ENCODE measurements at regions not wholly inside any gene's neighbourhood (a gene's known extent, or its start where the extent isn't known, plus 50 kb on each side); places are given as distances from the start of the nearest gene placed in this dataset.
"Not testable (repeated sequence)": the region's sequence is repeated elsewhere in the genome, so short reads cannot be mapped to it uniquely, and the experiment has no call there.

DNA sequence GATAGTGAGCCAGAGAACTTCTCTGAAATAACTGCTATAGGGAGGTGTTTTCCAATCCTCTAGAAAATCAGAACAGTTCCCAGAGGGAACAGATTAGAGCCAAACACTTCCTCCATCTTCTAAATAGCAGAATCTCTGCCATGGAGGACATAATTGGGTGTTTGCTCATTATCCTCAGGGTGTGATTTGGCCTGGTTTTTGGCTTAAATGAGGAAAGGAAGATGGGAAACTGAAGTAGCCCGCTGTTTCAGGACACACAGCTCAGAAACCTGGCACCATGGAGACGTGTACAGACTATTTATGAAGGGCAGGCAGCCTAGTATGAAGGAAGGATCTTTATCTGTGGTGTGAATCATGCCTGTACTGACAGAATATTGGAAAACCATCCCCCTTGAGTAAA lies 231.7 kb upstream of the PRKD1 start:
- Mint-ChIP-seq H3K27ac (no peak overlapping the region), H3K4me3 (no peak overlapping the region), H3K9me3 (peaks cover 6% of the 10 kb centered on the region), H3K36me3 (ENCODE audit: low read depth) (no peaks in the 10 kb centered on the region), H3K27me3 (ENCODE audit: low read depth) (no peaks in the 10 kb centered on the region), H3K4me1 (ENCODE audit: low read depth) (no peaks in the 10 kb centered on the region)

GRCh38 chr14:30160608-30161007 lies 233.0 kb upstream of the PRKD1 start:
- H3K9me3 Mint-ChIP-seq = peaks cover 6% of the 10 kb centered on the region
- H3K36me3 Mint-ChIP-seq (ENCODE audit: low read depth) = no peaks in the 10 kb centered on the region
- no peak overlapping the region for H3K4me3 Mint-ChIP-seq
- H3K27me3 Mint-ChIP-seq (ENCODE audit: low read depth) = no peaks in the 10 kb centered on the region
- H3K4me1 Mint-ChIP-seq (ENCODE audit: low read depth) = no peaks in the 10 kb centered on the region
- no peak overlapping the region for H3K27ac Mint-ChIP-seq

- H3K4me3 Mint-ChIP-seq = no peak overlapping the region
These were observed 234.4 kb upstream of the PRKD1 start for GRCh38 chr14:30162066-30162465.

DNA sequence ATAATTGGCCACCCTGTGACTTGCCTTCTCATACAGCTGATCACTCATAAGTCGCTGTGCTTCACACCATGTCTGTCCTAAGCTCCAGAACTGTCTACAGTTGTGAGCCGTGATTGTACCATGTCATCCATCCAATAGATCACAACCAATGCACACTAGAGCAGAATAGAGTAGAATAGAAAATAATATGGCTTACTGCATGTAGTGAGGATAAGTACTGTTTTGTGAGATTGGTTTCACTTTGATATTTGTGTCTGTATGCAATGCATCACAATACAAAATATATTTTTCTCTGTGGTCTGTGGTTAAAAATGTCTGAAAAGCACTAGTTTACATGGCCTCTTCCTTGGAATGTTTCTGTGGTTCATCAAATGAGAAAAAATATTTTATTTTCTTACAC lies 237.6 kb upstream of the PRKD1 start:
- no peak overlapping the region for H3K4me3 Mint-ChIP-seq
- H3K27ac Mint-ChIP-seq = no peak overlapping the region
- no peaks in the 10 kb centered on the region for H3K27me3 Mint-ChIP-seq (ENCODE audit: low read depth)
- no peaks in the 10 kb centered on the region for H3K36me3 Mint-ChIP-seq (ENCODE audit: low read depth)
- H3K4me1 Mint-ChIP-seq (ENCODE audit: low read depth) = no peaks in the 10 kb centered on the region
- peaks cover 10% of the 10 kb centered on the region for H3K9me3 Mint-ChIP-seq

More at GRCh38 chr14:30162066-30162465, 234.4 kb upstream of the PRKD1 start:
- Mint-ChIP-seq H3K9me3 (peaks cover 2% of the 10 kb centered on the region), H3K27ac (no peak overlapping the region), H3K4me1 (ENCODE audit: low read depth) (no peaks in the 10 kb centered on the region), H3K36me3 (ENCODE audit: low read depth) (no peaks in the 10 kb centered on the region), H3K27me3 (ENCODE audit: low read depth) (no peaks in the 10 kb centered on the region)

- H3K27me3 Mint-ChIP-seq (ENCODE audit: low read depth) = no peaks in the 10 kb centered on the region
- no peaks in the 10 kb centered on the region for H3K36me3 Mint-ChIP-seq (ENCODE audit: low read depth)
- H3K27ac Mint-ChIP-seq = no peak overlapping the region
- no peaks in the 10 kb centered on the region for H3K4me1 Mint-ChIP-seq (ENCODE audit: low read depth)
- H3K9me3 Mint-ChIP-seq = peaks cover 3% of the 10 kb centered on the region
- no peak overlapping the region for H3K4me3 Mint-ChIP-seq
These were observed 250.1 kb upstream of the PRKD1 start for GRCh38 chr14:30177781-30178180.

GRCh38 chr14:30179381-30180130 lies 251.9 kb upstream of the PRKD1 start:
- H3K36me3 Mint-ChIP-seq (ENCODE audit: low read depth) = no peaks in the 10 kb centered on the region
- H3K4me3 Mint-ChIP-seq = no peak overlapping the region
- no peak overlapping the region for H3K27ac Mint-ChIP-seq
- no peaks in the 10 kb centered on the region for H3K27me3 Mint-ChIP-seq (ENCODE audit: low read depth)
- H3K4me1 Mint-ChIP-seq (ENCODE audit: low read depth) = no peaks in the 10 kb centered on the region
- H3K9me3 Mint-ChIP-seq = no peaks in the 10 kb centered on the region

DNA sequence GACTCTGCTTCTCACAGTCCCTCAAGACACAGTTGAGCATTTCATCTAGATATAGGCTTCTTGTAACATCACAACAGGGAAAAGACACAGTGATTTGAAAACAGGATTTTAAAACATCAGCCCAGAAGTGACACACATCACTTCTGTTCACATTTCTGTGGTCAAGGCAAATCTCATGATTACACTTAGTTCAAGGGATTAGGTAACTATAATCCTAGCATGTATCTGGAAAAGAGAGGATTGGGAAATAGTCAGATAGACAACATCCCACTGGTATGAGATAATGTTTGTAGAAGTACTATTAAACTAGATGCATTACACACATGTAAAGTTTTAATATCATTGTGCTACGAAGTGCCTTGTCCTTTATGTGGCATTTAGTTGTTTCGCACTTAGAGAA lies 252.6 kb upstream of the PRKD1 start:
- no peaks in the 10 kb centered on the region for H3K9me3 Mint-ChIP-seq
- no peak overlapping the region for H3K27ac Mint-ChIP-seq
- no peaks in the 10 kb centered on the region for H3K36me3 Mint-ChIP-seq (ENCODE audit: low read depth)
- no peak overlapping the region for H3K4me3 Mint-ChIP-seq
- no peaks in the 10 kb centered on the region for H3K4me1 Mint-ChIP-seq (ENCODE audit: low read depth)
- no peaks in the 10 kb centered on the region for H3K27me3 Mint-ChIP-seq (ENCODE audit: low read depth)

DNA sequence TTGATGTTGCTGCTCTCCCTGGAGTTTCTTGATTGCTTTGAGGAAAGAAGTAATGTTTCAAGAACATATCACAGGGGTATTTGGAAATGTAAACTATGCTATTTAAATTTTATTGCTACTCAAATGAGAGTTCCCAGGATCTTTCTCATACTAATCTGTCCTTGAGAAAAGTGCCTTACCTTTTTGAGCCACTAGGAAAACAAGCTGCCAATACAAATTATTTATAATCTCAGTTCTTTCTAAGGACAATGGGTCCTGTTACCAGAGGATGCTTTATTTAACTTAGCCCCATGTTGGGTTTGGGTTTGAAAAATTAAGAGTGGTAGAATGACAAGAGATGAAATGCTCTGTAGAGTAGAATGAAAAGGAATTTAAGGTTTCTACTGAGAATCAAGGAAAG lies 258.2 kb upstream of the PRKD1 start:
- no peaks in the 10 kb centered on the region for H3K36me3 Mint-ChIP-seq (ENCODE audit: low read depth)
- no peak overlapping the region for H3K4me3 Mint-ChIP-seq
- no peaks in the 10 kb centered on the region for H3K4me1 Mint-ChIP-seq (ENCODE audit: low read depth)
- no peaks in the 10 kb centered on the region for H3K9me3 Mint-ChIP-seq
- no peaks in the 10 kb centered on the region for H3K27me3 Mint-ChIP-seq (ENCODE audit: low read depth)
- no peak overlapping the region for H3K27ac Mint-ChIP-seq

- H3K27me3 Mint-ChIP-seq (ENCODE audit: low read depth) = no peaks in the 10 kb centered on the region
- H3K4me3 Mint-ChIP-seq = no peak overlapping the region
- no peaks in the 10 kb centered on the region for H3K9me3 Mint-ChIP-seq
- no peak overlapping the region for H3K27ac Mint-ChIP-seq
- H3K4me1 Mint-ChIP-seq (ENCODE audit: low read depth) = no peaks in the 10 kb centered on the region
- no peaks in the 10 kb centered on the region for H3K36me3 Mint-ChIP-seq (ENCODE audit: low read depth)
These were observed 264.1 kb upstream of the PRKD1 start for GRCh38 chr14:30191639-30192279.

DNA sequence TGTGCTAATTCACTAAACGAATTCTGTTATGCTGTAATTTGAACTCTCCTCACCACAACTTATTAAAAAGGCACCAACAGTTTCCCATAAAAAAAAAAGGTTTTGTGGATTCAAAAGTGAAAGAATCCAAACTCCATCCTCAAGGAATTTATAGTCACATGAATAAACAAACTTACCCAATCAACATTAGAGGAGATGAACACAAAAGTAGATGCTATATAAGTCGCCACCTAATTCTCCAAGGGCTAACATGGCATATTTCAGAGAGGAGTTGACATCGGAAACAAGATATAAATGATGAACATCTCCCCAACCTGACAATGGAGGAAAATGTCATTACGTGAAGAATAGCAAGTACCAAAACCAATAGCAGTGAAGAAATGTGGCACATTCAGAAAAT lies 265.5 kb upstream of the PRKD1 start:
- Mint-ChIP-seq H3K27ac (no peak overlapping the region), H3K36me3 (ENCODE audit: low read depth) (no peaks in the 10 kb centered on the region), H3K4me1 (ENCODE audit: low read depth) (no peaks in the 10 kb centered on the region), H3K4me3 (no peak overlapping the region), H3K27me3 (ENCODE audit: low read depth) (no peaks in the 10 kb centered on the region), H3K9me3 (no peaks in the 10 kb centered on the region)

DNA sequence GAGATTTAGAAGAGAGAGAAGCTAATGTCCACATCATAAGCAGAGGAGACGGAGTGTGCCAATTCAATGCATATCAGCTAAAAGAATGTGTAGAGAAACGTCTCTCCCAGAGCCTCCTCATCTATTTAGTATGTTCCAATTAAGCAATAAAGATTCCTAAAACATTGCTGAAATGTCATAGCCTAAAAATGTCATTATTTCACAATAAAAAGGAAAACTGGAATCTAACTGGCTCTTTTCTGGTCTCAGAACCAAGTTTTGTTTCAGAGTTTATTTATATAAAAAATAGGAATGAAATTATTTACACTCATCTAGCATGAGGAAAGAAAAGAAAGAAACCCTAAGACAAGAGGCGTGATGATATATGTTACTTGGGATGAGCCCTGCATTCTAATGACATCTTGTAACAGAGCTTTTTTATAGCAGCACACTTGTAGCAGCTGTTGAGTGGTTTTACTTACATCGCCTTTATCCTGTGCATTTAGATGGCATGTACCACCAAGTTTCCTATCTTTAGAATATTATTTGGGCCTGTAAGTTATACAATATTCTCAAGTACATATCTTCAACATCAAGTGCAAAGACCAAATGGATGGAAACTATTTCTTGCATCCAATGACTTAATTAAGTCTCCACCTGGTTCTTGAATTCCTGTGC lies 266.3 kb upstream of the PRKD1 start:
- H3K27me3 Mint-ChIP-seq (ENCODE audit: low read depth) = no peaks in the 10 kb centered on the region
- H3K9me3 Mint-ChIP-seq = no peaks in the 10 kb centered on the region
- no peaks in the 10 kb centered on the region for H3K36me3 Mint-ChIP-seq (ENCODE audit: low read depth)
- no peak overlapping the region for H3K4me3 Mint-ChIP-seq
- no peaks in the 10 kb centered on the region for H3K4me1 Mint-ChIP-seq (ENCODE audit: low read depth)
- no peak overlapping the region for H3K27ac Mint-ChIP-seq

- Mint-ChIP-seq H3K27me3 (ENCODE audit: low read depth) (no peaks in the 10 kb centered on the region), H3K27ac (no peak overlapping the region)
These were observed 267.1 kb upstream of the PRKD1 start for GRCh38 chr14:30194741-30195148.

GRCh38 chr14:30195941-30196340 lies 268.3 kb upstream of the PRKD1 start:
- Mint-ChIP-seq H3K9me3 (no peaks in the 10 kb centered on the region), H3K4me3 (no peak overlapping the region), H3K27ac (no peak overlapping the region), H3K27me3 (ENCODE audit: low read depth) (no peaks in the 10 kb centered on the region), H3K4me1 (ENCODE audit: low read depth) (no peaks in the 10 kb centered on the region), H3K36me3 (ENCODE audit: low read depth) (no peaks in the 10 kb centered on the region)

More at GRCh38 chr14:30194741-30195148, 267.1 kb upstream of the PRKD1 start:
- H3K9me3 Mint-ChIP-seq = no peaks in the 10 kb centered on the region
- no peaks in the 10 kb centered on the region for H3K36me3 Mint-ChIP-seq (ENCODE audit: low read depth)
- H3K4me3 Mint-ChIP-seq = no peak overlapping the region
- no peaks in the 10 kb centered on the region for H3K4me1 Mint-ChIP-seq (ENCODE audit: low read depth)

GRCh38 chr14:30196861-30197260 lies 269.2 kb upstream of the PRKD1 start:
- no peaks in the 10 kb centered on the region for H3K4me1 Mint-ChIP-seq (ENCODE audit: low read depth)
- no peak overlapping the region for H3K27ac Mint-ChIP-seq
- no peaks in the 10 kb centered on the region for H3K27me3 Mint-ChIP-seq (ENCODE audit: low read depth)
- no peak overlapping the region for H3K4me3 Mint-ChIP-seq
- no peaks in the 10 kb centered on the region for H3K36me3 Mint-ChIP-seq (ENCODE audit: low read depth)
- H3K9me3 Mint-ChIP-seq = no peaks in the 10 kb centered on the region

DNA sequence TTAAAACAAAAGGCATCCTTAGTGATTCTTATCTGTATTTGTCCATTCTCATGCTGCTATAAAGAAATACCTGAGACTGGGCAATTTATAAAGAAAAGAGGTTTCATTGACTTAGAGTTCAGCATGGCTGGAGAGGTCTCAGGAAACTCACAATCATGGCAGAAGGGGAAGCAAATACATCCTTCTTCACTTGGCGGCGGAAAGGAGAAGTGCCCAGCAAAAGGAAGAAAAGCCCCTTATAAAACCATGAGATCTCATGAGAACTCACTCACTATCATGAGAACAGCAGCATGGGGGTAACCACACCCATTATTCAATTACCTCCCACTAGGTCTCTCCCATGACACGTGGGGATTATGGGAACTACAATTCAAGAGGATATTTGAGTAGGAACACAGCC lies 271.1 kb upstream of the PRKD1 start:
- not testable (repeated sequence) for H3K27ac Mint-ChIP-seq; H3K4me1 Mint-ChIP-seq (ENCODE audit: low read depth); H3K9me3 Mint-ChIP-seq; H3K4me3 Mint-ChIP-seq; H3K36me3 Mint-ChIP-seq (ENCODE audit: low read depth); H3K27me3 Mint-ChIP-seq (ENCODE audit: low read depth)
